SHP77 (cell line): ENCODE measurements at regions not wholly inside any gene's neighbourhood (a gene's known extent, or its start where the extent isn't known, plus 50 kb on each side); places are given as distances from the start of the nearest gene placed in this dataset.

Experiments
- DNase-seq, 2 experiments: peaks; one replicate each; lab custom pipeline; 2025; lab: John Stamatoyannopoulos, UW

GRCh38 chr2:79355569-79355968, 157.3 kb upstream of the CTNNA2 start:
- DNase-seq, result no peak

GRCh38 chr2:79327460-79327859, 167.9 kb upstream of the REG3A start:
- no peak for DNase-seq

- DNase-seq, result no peak
Measured at GRCh38 chr2:79320871-79321270, 161.3 kb upstream of the REG3A start.

GRCh38 chr2:79294994-79295393, 135.4 kb upstream of the REG3A start:
- no peak for DNase-seq

- DNase-seq, result no peak
Measured at GRCh38 chr2:79292958-79293315, 133.4 kb upstream of the REG3A start.

- DNase-seq, result no peak
Measured at GRCh38 chr2:79292239-79292957, 132.8 kb upstream of the REG3A start.

- no peak for DNase-seq
Measured at GRCh38 chr2:79275863-79276262, 116.3 kb upstream of the REG3A start.

GRCh38 chr2:79275197-79275596, 115.6 kb upstream of the REG3A start:
- DNase-seq, result no peak

GRCh38 chr2:79272616-79273015, 113.1 kb upstream of the REG3A start:
- DNase-seq, result no peak

- no peak for DNase-seq
Measured at GRCh38 chr2:79271456-79271855, 111.9 kb upstream of the REG3A start.

- no peak for DNase-seq
Measured at GRCh38 chr2:79260848-79261247, 101.3 kb upstream of the REG3A start.

- no peak for DNase-seq
Measured at GRCh38 chr2:79259959-79260358, 100.4 kb upstream of the REG3A start.

GRCh38 chr2:79259296-79259695, 99.7 kb upstream of the REG3A start:
- no peak for DNase-seq

- no peak for DNase-seq
Measured at GRCh38 chr2:79253243-79253774, 93.8 kb upstream of the REG3A start.

GRCh38 chr2:79250656-79251055, 91.1 kb upstream of the REG3A start:
- no peak for DNase-seq

- no peak for DNase-seq
Measured at GRCh38 chr2:79248776-79249175, 89.2 kb upstream of the REG3A start.

GRCh38 chr2:79235135-79235534, 75.6 kb upstream of the REG3A start:
- DNase-seq, result no peak

- no peak for DNase-seq
Measured at GRCh38 chr2:79223539-79223938, 64.0 kb upstream of the REG3A start.

- DNase-seq, result peak; percentile 23 to 33
Measured at GRCh38 chr2:79219383-79219988, 59.9 kb upstream of the REG3A start.

GRCh38 chr2:79210274-79210917, 50.8 kb upstream of the REG3A start:
- no peak for DNase-seq
